B cell (primary cell): ENCODE measurements at regions not wholly inside any gene's neighbourhood (a gene's known extent, or its start where the extent isn't known, plus 50 kb on each side); places are given as distances from the start of the nearest gene placed in this dataset.

Experiments
- EZH2 ChIP-seq: IDR thresholded peaks from 2 replicates; pipeline ENCODE4 v1.6.1; 2012; ENCODE audit warnings: borderline replicate concordance, low read depth, mild to moderate bottlenecking, moderate library complexity, low read length; ENCODE audit not compliant: insufficient read depth, poor library complexity, severe bottlenecking
- TF ChIP-seq, protein P1 (sequence below): fragments of 200-600 bp; IDR thresholded peaks from one replicate; pipeline ENCODE4 v1.8.0; 2022; ENCODE audit warnings: antibody characterized with exemption, mild to moderate bottlenecking

DNA sequence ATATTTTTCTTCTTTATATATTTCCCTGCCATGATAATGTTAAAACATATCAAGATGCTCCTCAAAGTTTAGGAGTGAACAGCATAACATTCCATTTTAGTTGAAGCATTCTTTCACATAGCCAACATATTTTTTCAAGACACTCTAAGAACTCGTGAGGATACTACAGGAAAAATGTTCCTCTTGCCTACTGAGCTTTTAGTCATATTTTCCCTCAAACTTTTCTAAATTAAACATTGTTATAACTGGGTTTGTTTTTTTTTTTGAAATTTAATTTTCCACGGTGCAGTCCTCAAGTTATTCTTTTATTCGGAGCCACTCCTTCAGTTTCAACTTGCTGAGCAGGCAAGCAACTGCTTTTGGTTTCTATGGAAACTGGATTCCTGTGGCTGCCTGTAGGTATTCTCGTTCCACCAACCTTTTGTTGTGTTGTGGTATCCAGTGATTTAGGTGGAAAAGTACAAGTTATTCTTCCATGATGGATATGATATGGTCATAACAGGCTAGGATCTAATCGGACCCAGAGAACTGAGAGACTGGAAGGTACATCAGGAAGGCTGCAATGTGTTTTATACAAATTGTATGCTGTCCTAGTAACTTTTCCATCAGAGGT is 248.0 kb downstream of the TRIML1 start:
- TF ChIP-seq, protein P1, sequence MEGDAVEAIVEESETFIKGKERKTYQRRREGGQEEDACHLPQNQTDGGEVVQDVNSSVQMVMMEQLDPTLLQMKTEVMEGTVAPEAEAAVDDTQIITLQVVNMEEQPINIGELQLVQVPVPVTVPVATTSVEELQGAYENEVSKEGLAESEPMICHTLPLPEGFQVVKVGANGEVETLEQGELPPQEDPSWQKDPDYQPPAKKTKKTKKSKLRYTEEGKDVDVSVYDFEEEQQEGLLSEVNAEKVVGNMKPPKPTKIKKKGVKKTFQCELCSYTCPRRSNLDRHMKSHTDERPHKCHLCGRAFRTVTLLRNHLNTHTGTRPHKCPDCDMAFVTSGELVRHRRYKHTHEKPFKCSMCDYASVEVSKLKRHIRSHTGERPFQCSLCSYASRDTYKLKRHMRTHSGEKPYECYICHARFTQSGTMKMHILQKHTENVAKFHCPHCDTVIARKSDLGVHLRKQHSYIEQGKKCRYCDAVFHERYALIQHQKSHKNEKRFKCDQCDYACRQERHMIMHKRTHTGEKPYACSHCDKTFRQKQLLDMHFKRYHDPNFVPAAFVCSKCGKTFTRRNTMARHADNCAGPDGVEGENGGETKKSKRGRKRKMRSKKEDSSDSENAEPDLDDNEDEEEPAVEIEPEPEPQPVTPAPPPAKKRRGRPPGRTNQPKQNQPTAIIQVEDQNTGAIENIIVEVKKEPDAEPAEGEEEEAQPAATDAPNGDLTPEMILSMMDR, result no peak
- no peak for TF ChIP-seq EZH2
